Gastrocnemius medialis (tissue), 4 donors: ENCODE measurements at regions not wholly inside any gene's neighbourhood (a gene's known extent, or its start where the extent isn't known, plus 50 kb on each side); places are given as distances from the start of the nearest gene placed in this dataset.

Experiments used
- ATAC-seq, 2 donors: fragments of 150-250 bp; one replicate each; pipeline ENCODE4 v1.9.1; 2016
- DNase-seq, 2 donors: peaks; one replicate each; pipeline ENCODE4 v3.0.0-alpha.2; 2019
- H3K27ac ChIP-seq, 4 donors: fragments of 200-600 bp; sonication (generic); 1 replicate in 1 of 4; 2 replicates in 3 of 4; pipeline ENCODE4 v1.5.1; 2016 to 2018; ENCODE audit warnings: mild to moderate bottlenecking in 2 of 4, moderate library complexity in 1 of 4
- H3K27me3 ChIP-seq, 3 donors: fragments of 200-600 bp; sonication (generic) in 2 of 3; 1 replicate in 1 of 3; 2 replicates in 2 of 3; pipeline versions ENCODE4 v1.5.1 to v1.6.0; 2016 to 2019; ENCODE audit warnings: mild to moderate bottlenecking in 1 of 3, moderate library complexity in 1 of 3
- H3K36me3 ChIP-seq, 2 donors: fragments of 200-600 bp; sonication (generic) in 1 of 2; one replicate each; pipeline ENCODE4 v1.5.1; 2017 to 2018
- H3K4me1 ChIP-seq, 2 donors: fragments of 200-600 bp; sonication (generic) in 1 of 2; one replicate each; pipeline ENCODE4 v1.5.1; 2016 to 2017; ENCODE audit warnings: mild to moderate bottlenecking in 2 of 2
- H3K4me3 ChIP-seq, 4 donors: fragments of 200-600 bp; sonication (generic) in 3 of 4; 1 replicate in 1 of 4; 2 replicates in 3 of 4; pipeline ENCODE4 v1.5.1; 2016 to 2019; ENCODE audit warnings: mild to moderate bottlenecking in 2 of 4
- H3K9me3 ChIP-seq, 3 donors: fragments of 200-600 bp; sonication (generic) in 2 of 3; 1 replicate in 1 of 3; 2 replicates in 2 of 3; pipeline ENCODE4 v1.5.1; 2016 to 2019
- POLR2A ChIP-seq, 2 donors: fragments of 450-650 bp; IDR thresholded peaks; one replicate each; pipeline ENCODE4 v1.6.1; 2017; ENCODE audit warnings: antibody characterized with exemption in 2 of 2, mild to moderate bottlenecking in 2 of 2, moderate library complexity in 2 of 2
- in situ Hi-C, 4 donors: fragments of 200-750 bp; cut with MboI; loops; one replicate each; pipeline versions ENCODE4 v1.15.0 to v1.8.0; 2017; ENCODE audit warnings: low sequenced_read_pairs in 4 of 4
- intact Hi-C: fragments of 100-400 bp; cut with DNase I; formaldehyde crosslinking; loops from one replicate; pipeline ENCODE4 v1.15.1; 2023; ENCODE audit warnings: low total_unique reads
- TF ChIP-seq, protein P1 (sequence below), 5 experiments: fragments of 450-650 bp in 3 of 5; fragments of 200-600 bp in 2 of 5; sonication (generic) in 2 of 5; IDR thresholded peaks in 4 of 5; conservative IDR thresholded peaks in 1 of 5; 1 replicate in 4 of 5; 2 replicates in 1 of 5; pipeline ENCODE4 v1.5.1; 2016 to 2019; ENCODE audit warnings: antibody characterized with exemption in 5 of 5, mild to moderate bottlenecking in 3 of 5, moderate library complexity in 3 of 5

- Histone ChIP-seq H3K36me3 (no peaks in the 10 kb centered on the region), H3K4me1 (no peaks in the 10 kb centered on the region), H3K9me3 (no peaks in the 10 kb centered on the region), H3K27ac (no peak overlapping the region), H3K4me3 (no peak overlapping the region), H3K27me3 (no peaks in the 10 kb centered on the region)
- intact Hi-C loops (no loop called here), in situ Hi-C loops (loop anchor here in 1 of 4 donors (10.0 kb wide), 1 partner anchor 213 kb away; no protein-coding TSS in a partner anchor)
- DNase-seq (no peak), ATAC-seq (no peak)
- TF ChIP-seq POLR2A (IDR thresholded peaks at IDR 0.05) = no peak
- TF ChIP-seq, protein P1, sequence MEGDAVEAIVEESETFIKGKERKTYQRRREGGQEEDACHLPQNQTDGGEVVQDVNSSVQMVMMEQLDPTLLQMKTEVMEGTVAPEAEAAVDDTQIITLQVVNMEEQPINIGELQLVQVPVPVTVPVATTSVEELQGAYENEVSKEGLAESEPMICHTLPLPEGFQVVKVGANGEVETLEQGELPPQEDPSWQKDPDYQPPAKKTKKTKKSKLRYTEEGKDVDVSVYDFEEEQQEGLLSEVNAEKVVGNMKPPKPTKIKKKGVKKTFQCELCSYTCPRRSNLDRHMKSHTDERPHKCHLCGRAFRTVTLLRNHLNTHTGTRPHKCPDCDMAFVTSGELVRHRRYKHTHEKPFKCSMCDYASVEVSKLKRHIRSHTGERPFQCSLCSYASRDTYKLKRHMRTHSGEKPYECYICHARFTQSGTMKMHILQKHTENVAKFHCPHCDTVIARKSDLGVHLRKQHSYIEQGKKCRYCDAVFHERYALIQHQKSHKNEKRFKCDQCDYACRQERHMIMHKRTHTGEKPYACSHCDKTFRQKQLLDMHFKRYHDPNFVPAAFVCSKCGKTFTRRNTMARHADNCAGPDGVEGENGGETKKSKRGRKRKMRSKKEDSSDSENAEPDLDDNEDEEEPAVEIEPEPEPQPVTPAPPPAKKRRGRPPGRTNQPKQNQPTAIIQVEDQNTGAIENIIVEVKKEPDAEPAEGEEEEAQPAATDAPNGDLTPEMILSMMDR (IDR thresholded peaks at IDR 0.05 in 4 of 5, conservative IDR thresholded peaks at IDR 0.05 in 1 of 5) = no peak
Observed at GRCh38 chr1:116841569-116842344, 68.0 kb upstream of the PTGFRN start.

DNA sequence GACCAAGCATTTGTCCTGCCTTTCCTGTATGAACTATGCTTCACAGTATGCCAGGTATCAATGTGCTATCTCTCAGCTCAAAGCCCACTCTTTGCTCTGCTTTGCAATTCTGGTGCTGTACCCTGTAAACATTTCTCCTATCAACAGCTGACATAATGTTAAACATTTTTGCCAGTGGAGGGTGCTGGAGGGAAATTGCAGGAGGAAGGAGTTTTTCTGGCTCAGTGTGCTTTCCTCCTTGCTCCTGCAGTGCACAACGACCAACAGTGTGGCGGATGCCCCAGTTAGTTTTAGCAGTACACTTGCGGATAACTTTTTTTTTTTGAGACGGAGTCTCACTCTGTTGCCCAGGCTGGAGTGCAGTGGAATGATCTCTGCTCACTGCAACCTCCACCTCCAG is 67.1 kb upstream of the PTGFRN start:
- Histone ChIP-seq H3K9me3 (no peaks in the 10 kb centered on the region), H3K27ac (no peak overlapping the region), H3K27me3 (no peaks in the 10 kb centered on the region), H3K4me3 (no peak overlapping the region), H3K4me1 (no peaks in the 10 kb centered on the region), H3K36me3 (no peaks in the 10 kb centered on the region)
- ATAC-seq = no peak
- in situ Hi-C loops (loop anchor here in 1 of 4 donors (10.0 kb wide), 1 partner anchor 212 kb away; no protein-coding TSS in a partner anchor), intact Hi-C loops (no loop called here)
- DNase-seq = no peak
- TF ChIP-seq, protein P1 (IDR thresholded peaks at IDR 0.05 in 4 of 5, conservative IDR thresholded peaks at IDR 0.05 in 1 of 5) = no peak
- no peak for TF ChIP-seq POLR2A (IDR thresholded peaks at IDR 0.05)

GRCh38 chr1:116844775-116845174 is 64.9 kb upstream of the PTGFRN start:
- DNase-seq = no peak
- ATAC-seq = no peak
- TF ChIP-seq, protein P1 (IDR thresholded peaks at IDR 0.05 in 4 of 5, conservative IDR thresholded peaks at IDR 0.05 in 1 of 5) = no peak
- no peak for TF ChIP-seq POLR2A (IDR thresholded peaks at IDR 0.05)
- no peak overlapping the region for H3K4me3 ChIP-seq
- no peaks in the 10 kb centered on the region for H3K9me3 ChIP-seq
- H3K27ac ChIP-seq = no peak overlapping the region
- H3K27me3 ChIP-seq = no peaks in the 10 kb centered on the region
- no peaks in the 10 kb centered on the region for H3K4me1 ChIP-seq
- intact Hi-C loops = no loop called here
- in situ Hi-C loops = loop anchor here in 1 of 4 donors (10.0 kb wide), 1 partner anchor 210 kb away; no protein-coding TSS in a partner anchor
- H3K36me3 ChIP-seq = no peaks in the 10 kb centered on the region

- Histone ChIP-seq H3K4me1 (no peaks in the 10 kb centered on the region), H3K9me3 (no peaks in the 10 kb centered on the region), H3K27me3 (no peaks in the 10 kb centered on the region), H3K4me3 (no peak overlapping the region), H3K27ac (no peak overlapping the region), H3K36me3 (no peaks in the 10 kb centered on the region)
- intact Hi-C loops = no loop called here
- no peak for DNase-seq
- in situ Hi-C loops = loop anchor here in 1 of 4 donors (10.0 kb wide), 1 partner anchor 208 kb away; no protein-coding TSS in a partner anchor
- TF ChIP-seq, protein P1 (IDR thresholded peaks at IDR 0.05 in 4 of 5, conservative IDR thresholded peaks at IDR 0.05 in 1 of 5) = no peak
- TF ChIP-seq POLR2A (IDR thresholded peaks at IDR 0.05) = no peak
- no peak for ATAC-seq
Observed at GRCh38 chr1:116847190-116847589, 62.5 kb upstream of the PTGFRN start.
